ENCODE measurements at regions not wholly inside any gene's neighbourhood (a gene's known extent, or its start where the extent isn't known, plus 50 kb on each side); places are given as distances from the start of the nearest gene placed in this dataset.

- no peaks in the 10 kb centered on the region for H3K27me3 ChIP-seq (ENCODE audit: insufficient read depth, low read length)
- RAD21 ChIA-PET (ENCODE audit: low non-redundant PET in 1 of 2, low total read pairs in 2 of 2, uncharacterized antibody in 2 of 2, unreplicated experiment in 2 of 2), result no interaction called here
- H4K20me1 ChIP-seq (ENCODE audit: insufficient read depth), result no peaks in the 10 kb centered on the region
- no peak for DNase-seq (ENCODE audit: low read depth, low spot score)
- no peaks in the 10 kb centered on the region for H3K9me3 ChIP-seq (ENCODE audit: control insufficient read depth in 1 of 2, insufficient read depth in 1 of 2, low read depth in 1 of 2, low read length in 2 of 2)
- H3K79me2 ChIP-seq (ENCODE audit: insufficient read depth, low read length), result no peaks in the 10 kb centered on the region
- CTCF ChIA-PET, result no interaction called here
- no peak overlapping the region for H3K27ac ChIP-seq (ENCODE audit: low read depth, low read length)
- no peaks in the 10 kb centered on the region for H3K9me2 ChIP-seq (ENCODE audit: insufficient read depth)
- H2AFZ ChIP-seq (ENCODE audit: low read depth, low read length, poor library complexity, severe bottlenecking), result no peak overlapping the region
- intact Hi-C loops (cut with micrococcal nuclease), result no loop called here
- H3K4me1 ChIP-seq (ENCODE audit: control insufficient read depth in 1 of 2, insufficient read depth in 2 of 2, low read length in 2 of 2), result no peaks in the 10 kb centered on the region
- POLR2A ChIA-PET, result no interaction called here
- BruUV-seq (replicated peaks), result no TSS peak
- H3K4me2 ChIP-seq (ENCODE audit: low read length), result no peak overlapping the region
- no peak for ATAC-seq
- TF ChIP-seq SP1 (IDR thresholded peaks at IDR 0.05; ENCODE audit: low read depth) (no peak), SRF (IDR thresholded peaks at IDR 0.05; ENCODE audit: low read depth) (no peak), POLR2A (IDR thresholded peaks at IDR 0.05; ENCODE audit: borderline replicate concordance, extremely low read depth, insufficient read depth, insufficient read length) (no peak), SIN3A (IDR thresholded peaks at IDR 0.05; ENCODE audit: low read depth) (no peak), EZH2phosphoT487 (IDR thresholded peaks at IDR 0.05; ENCODE audit: borderline replicate concordance) (no peak), YY1 (IDR thresholded peaks at IDR 0.05; ENCODE audit: extremely low read depth, insufficient replicate concordance, low read depth, low read length) (no peak), TCF7L2 (IDR thresholded peaks at IDR 0.05; ENCODE audit: borderline replicate concordance, extremely low read depth, insufficient read depth, insufficient read length) (no peak), ATF3 (IDR thresholded peaks at IDR 0.05) (no peak), ZFX (IDR thresholded peaks at IDR 0.05) (no peak), JUND (IDR thresholded peaks at IDR 0.05) (no peak), FOSL1 (IDR thresholded peaks at IDR 0.05; ENCODE audit: low read depth) (no peak), EZH2 (IDR thresholded peaks at IDR 0.05) (no peak), ZNF274 (IDR thresholded peaks at IDR 0.05; ENCODE audit: low read depth, low read length) (no peak), CEBPB (IDR thresholded peaks at IDR 0.05; ENCODE audit: low read depth) (no peak), POLR2AphosphoS5 (IDR thresholded peaks at IDR 0.05; ENCODE audit: low read depth, low read length) (no peak), MAX (IDR thresholded peaks at IDR 0.05) (no peak), REST (IDR thresholded peaks at IDR 0.05; ENCODE audit: low read depth) (no peak), RAD21 (IDR thresholded peaks at IDR 0.05; ENCODE audit: low read depth) (no peak), ELF1 (IDR thresholded peaks at IDR 0.05; ENCODE audit: borderline replicate concordance, low read depth) (no peak)
- no peak overlapping the region for H3K9ac ChIP-seq (ENCODE audit: low read length)
- H3K4me3 ChIP-seq (replicated peaks in 1 of 2; ENCODE audit: low read depth in 1 of 2, low read length in 2 of 2), result no peak overlapping the region
- H3K36me3 ChIP-seq (ENCODE audit: control insufficient read depth in 1 of 2, insufficient read depth in 2 of 2, low read length in 2 of 2), result no peaks in the 10 kb centered on the region
Observed at GRCh38 chr2:196538189-196538588, 101.3 kb upstream of the CCDC150 start.

All from HCT116 (cell line).